ENCODE measurements at regions not wholly inside any gene's neighbourhood (a gene's known extent, or its start where the extent isn't known, plus 50 kb on each side); places are given as distances from the start of the nearest gene placed in this dataset.

DNA sequence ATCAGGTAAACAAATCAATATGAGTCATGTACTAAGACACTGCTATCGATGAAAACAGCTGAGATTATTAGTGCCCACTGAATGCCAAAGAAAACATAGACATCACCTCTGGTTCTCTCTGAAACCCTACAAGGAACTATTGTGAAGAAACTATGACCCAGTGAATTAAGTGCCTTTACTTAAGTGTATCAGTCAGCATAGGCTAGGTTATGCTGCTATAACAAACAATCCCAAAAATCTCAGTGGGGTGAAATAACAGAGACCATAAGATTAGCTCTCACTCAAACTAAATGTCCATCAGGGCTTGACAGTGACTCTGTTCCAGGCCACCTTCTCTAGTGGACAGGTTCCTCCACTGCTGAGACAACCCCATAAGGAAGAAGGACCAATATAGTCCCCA lies 57.7 kb upstream of the KDM8 start:
- 85% methylated on average over 1 of the region's 1 CpG; no CpG with 5 or more reads in 1 of the 2 experiments for WGBS, 2 experiments (ENCODE audit: extremely low coverage in 1 of 2, insufficient coverage in 1 of 2, insufficient read length in 1 of 2, insufficient replicate concordance in 2 of 2, low coverage in 1 of 2, low lambda C conversion rate in 2 of 2, missing lambda C conversion rate in 1 of 2)
- no peak for FAIRE-seq
- CTCF ChIA-PET (ENCODE audit: partially characterized antibody): interaction anchor here (1.0 to 2.1 kb wide), 4 partner anchors 9 to 34 kb away, joined by 4 to 7 read pairs (median 6); no protein-coding TSS in a partner anchor

More for the DNA sequence above, 57.7 kb upstream of the KDM8 start:
- no peak overlapping the region for H4K8ac ChIP-seq (ENCODE audit: extremely low read depth, insufficient read depth, low read length)
- no peak overlapping the region for H2BK5ac ChIP-seq (ENCODE audit: low read depth, low read length)
- no peak overlapping the region for H3K4me2 ChIP-seq (ENCODE audit: insufficient read depth in 1 of 2, low read depth in 2 of 2, low read length in 2 of 2)
- no peak overlapping the region for H3K23ac ChIP-seq (ENCODE audit: insufficient read length)
- no peaks in the 10 kb centered on the region for H3K79me1 ChIP-seq (ENCODE audit: low read depth, low read length)
- H3K9me3 ChIP-seq (ENCODE audit: insufficient read depth in 2 of 2, low read depth in 1 of 2, low read length in 1 of 2): peaks cover 0 to 6% of the 10 kb centered on the region in 2 experiments; a peak in 1 of 4 replicates
- no peak overlapping the region for H3K14ac ChIP-seq (ENCODE audit: insufficient read length)
- H2AK5ac ChIP-seq (ENCODE audit: low read depth, low read length): no peak overlapping the region
- H2BK20ac ChIP-seq (ENCODE audit: low read length): no peak overlapping the region
- no peak for DNase-seq (ENCODE audit: low read depth in 1 of 2, low spot score in 2 of 2)
- H3K79me2 ChIP-seq (ENCODE audit: control insufficient read depth in 1 of 2, insufficient read depth in 2 of 2, low read length in 2 of 2): no peaks in the 10 kb centered on the region
- no peak overlapping the region for H3K27ac ChIP-seq (ENCODE audit: low read depth, low read length)
- H3K23me2 ChIP-seq (ENCODE audit: low read depth, low read length): no peaks in the 10 kb centered on the region
- no peak overlapping the region; a peak in 1 of 8 replicates for H3K4me3 ChIP-seq (ENCODE audit: extremely low read depth in 1 of 4, insufficient read depth in 2 of 4, low read depth in 3 of 4, low read length in 4 of 4)
- no peak overlapping the region for H3K56ac ChIP-seq (replicated peaks; ENCODE audit: insufficient read length, low read depth, low read length)
- no peak overlapping the region for H3K18ac ChIP-seq (ENCODE audit: extremely low read depth, low read length)
- POLR2A ChIA-PET (ENCODE audit: partially characterized antibody): no interaction called here
- no peak overlapping the region for H2AFZ ChIP-seq (ENCODE audit: low read length)
- no peaks in the 10 kb centered on the region for H3K36me3 ChIP-seq (ENCODE audit: control insufficient read depth in 2 of 4, insufficient read depth in 4 of 4, low read length in 3 of 4)
- TF ChIP-seq JUND (IDR thresholded peaks at IDR 0.05; ENCODE audit: low read length): no peak
- TF ChIP-seq, protein P1, sequence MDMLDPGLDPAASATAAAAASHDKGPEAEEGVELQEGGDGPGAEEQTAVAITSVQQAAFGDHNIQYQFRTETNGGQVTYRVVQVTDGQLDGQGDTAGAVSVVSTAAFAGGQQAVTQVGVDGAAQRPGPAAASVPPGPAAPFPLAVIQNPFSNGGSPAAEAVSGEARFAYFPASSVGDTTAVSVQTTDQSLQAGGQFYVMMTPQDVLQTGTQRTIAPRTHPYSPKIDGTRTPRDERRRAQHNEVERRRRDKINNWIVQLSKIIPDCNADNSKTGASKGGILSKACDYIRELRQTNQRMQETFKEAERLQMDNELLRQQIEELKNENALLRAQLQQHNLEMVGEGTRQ (IDR thresholded peaks at IDR 0.05; ENCODE audit: low read length): no peak
- no peak for TF ChIP-seq ZNF274 (IDR thresholded peaks at IDR 0.05; ENCODE audit: borderline replicate concordance, extremely low read depth, low read length)
- no peaks in the 10 kb centered on the region for H4K20me1 ChIP-seq (replicated peaks in 1 of 2; ENCODE audit: control insufficient read depth in 1 of 2, insufficient read depth in 2 of 2, low read length in 2 of 2)
- no peaks in the 10 kb centered on the region for H3K27me3 ChIP-seq (replicated peaks in 1 of 4; ENCODE audit: control insufficient read depth in 3 of 4, extremely low read depth in 1 of 4, insufficient read depth in 3 of 4, low read length in 3 of 4)
- no peak overlapping the region for H3K9ac ChIP-seq (replicated peaks in 1 of 4; ENCODE audit: extremely low read depth in 1 of 4, low read depth in 3 of 4, low read length in 3 of 4)
- no peak overlapping the region for H3K4ac ChIP-seq (replicated peaks; ENCODE audit: insufficient read length, low read depth, low read length)
- no peak overlapping the region for H4K91ac ChIP-seq (replicated peaks; ENCODE audit: insufficient read length, low read length)
- no peak overlapping the region for H2BK12ac ChIP-seq (ENCODE audit: low read depth, low read length)
- H2BK120ac ChIP-seq (replicated peaks; ENCODE audit: low read depth, low read length): no peak overlapping the region
- H4K5ac ChIP-seq (ENCODE audit: insufficient read length, low read depth, low read length): no peak overlapping the region
- no peaks in the 10 kb centered on the region for H3K4me1 ChIP-seq (replicated peaks in 1 of 4; ENCODE audit: control insufficient read depth in 3 of 4, insufficient read depth in 4 of 4, low read length in 3 of 4)
- no peak overlapping the region for H2BK15ac ChIP-seq (ENCODE audit: low read length)
